Transverse colon (tissue), 3 donors: ENCODE measurements at regions not wholly inside any gene's neighbourhood (a gene's known extent, or its start where the extent isn't known, plus 50 kb on each side); places are given as distances from the start of the nearest gene placed in this dataset.

Experiments
- CTCF ChIP-seq, 5 experiments: fragments of 200-600 bp in 3 of 5; fragments of 450-650 bp in 2 of 5; sonication (generic) in 3 of 5; IDR thresholded peaks; 1 replicate in 2 of 5; 2 replicates in 3 of 5; pipeline ENCODE4 v1.5.1; 2016 to 2017; ENCODE audit warnings: antibody characterized with exemption in 5 of 5, inconsistent platforms in 3 of 5, mild to moderate bottlenecking in 2 of 5, moderate library complexity in 1 of 5
- POLR2A ChIP-seq: fragments of 450-650 bp; IDR thresholded peaks from one replicate; pipeline ENCODE4 v1.6.1; 2016; ENCODE audit warnings: antibody characterized with exemption, mild to moderate bottlenecking, moderate library complexity

DNA sequence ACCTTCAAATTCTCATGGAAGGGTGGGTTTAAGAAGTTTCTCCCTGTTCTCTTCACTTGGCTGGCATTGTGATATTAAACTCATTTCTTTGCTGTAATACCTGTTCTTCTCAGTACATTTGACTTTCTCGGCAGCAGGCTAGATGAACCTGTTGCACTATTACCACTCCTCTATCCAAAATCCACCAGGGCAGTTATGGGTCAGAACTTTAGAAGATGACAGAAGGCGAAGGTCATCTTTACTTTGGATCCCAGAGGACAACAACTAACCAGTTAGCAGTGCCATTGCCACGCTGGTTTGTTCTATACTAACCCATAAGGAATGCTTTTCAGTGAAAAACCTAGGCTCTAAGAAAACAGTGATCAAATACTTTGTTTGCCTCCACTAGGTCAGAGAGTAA, 901.0 kb downstream of the TSN start:
- TF ChIP-seq CTCF (IDR thresholded peaks at IDR 0.05) = no peak
- no peak for TF ChIP-seq POLR2A
